ENCODE measurements at regions not wholly inside any gene's neighbourhood (a gene's known extent, or its start where the extent isn't known, plus 50 kb on each side); places are given as distances from the start of the nearest gene placed in this dataset.

GRCh38 chr17:13181683-13182082 is 163.9 kb upstream of the ELAC2 start:
- no peak for DNase-seq (ENCODE audit: low read depth, low spot score)
- Mint-ChIP-seq H3K9me3 (peaks cover 4% of the 10 kb centered on the region), H3K36me3 (ENCODE audit: low read depth) (peaks cover 6% of the 10 kb centered on the region), H3K27me3 (ENCODE audit: low read depth) (no peaks in the 10 kb centered on the region), H3K4me1 (peaks cover 2% of the 10 kb centered on the region), H3K4me3 (no peak overlapping the region), H3K27ac (ENCODE audit: unreplicated experiment) (no peak overlapping the region)
- TF ChIP-seq, protein P1, sequence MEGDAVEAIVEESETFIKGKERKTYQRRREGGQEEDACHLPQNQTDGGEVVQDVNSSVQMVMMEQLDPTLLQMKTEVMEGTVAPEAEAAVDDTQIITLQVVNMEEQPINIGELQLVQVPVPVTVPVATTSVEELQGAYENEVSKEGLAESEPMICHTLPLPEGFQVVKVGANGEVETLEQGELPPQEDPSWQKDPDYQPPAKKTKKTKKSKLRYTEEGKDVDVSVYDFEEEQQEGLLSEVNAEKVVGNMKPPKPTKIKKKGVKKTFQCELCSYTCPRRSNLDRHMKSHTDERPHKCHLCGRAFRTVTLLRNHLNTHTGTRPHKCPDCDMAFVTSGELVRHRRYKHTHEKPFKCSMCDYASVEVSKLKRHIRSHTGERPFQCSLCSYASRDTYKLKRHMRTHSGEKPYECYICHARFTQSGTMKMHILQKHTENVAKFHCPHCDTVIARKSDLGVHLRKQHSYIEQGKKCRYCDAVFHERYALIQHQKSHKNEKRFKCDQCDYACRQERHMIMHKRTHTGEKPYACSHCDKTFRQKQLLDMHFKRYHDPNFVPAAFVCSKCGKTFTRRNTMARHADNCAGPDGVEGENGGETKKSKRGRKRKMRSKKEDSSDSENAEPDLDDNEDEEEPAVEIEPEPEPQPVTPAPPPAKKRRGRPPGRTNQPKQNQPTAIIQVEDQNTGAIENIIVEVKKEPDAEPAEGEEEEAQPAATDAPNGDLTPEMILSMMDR (conservative IDR thresholded peaks at IDR 0.05) = no peak

GRCh38 chr17:13176436-13176835 is 158.6 kb upstream of the ELAC2 start:
- H3K36me3 Mint-ChIP-seq (ENCODE audit: low read depth) = peaks cover 27% of the 10 kb centered on the region
- H3K4me3 Mint-ChIP-seq = no peak overlapping the region
- peaks cover 6% of the 10 kb centered on the region for H3K4me1 Mint-ChIP-seq
- DNase-seq (ENCODE audit: low read depth, low spot score) = no peak
- H3K9me3 Mint-ChIP-seq = peaks cover 18% of the 10 kb centered on the region
- H3K27ac Mint-ChIP-seq (ENCODE audit: unreplicated experiment) = no peak overlapping the region
- TF ChIP-seq, protein P1 (conservative IDR thresholded peaks at IDR 0.05) = no peak
- H3K27me3 Mint-ChIP-seq (ENCODE audit: low read depth) = no peaks in the 10 kb centered on the region

GRCh38 chr17:13171790-13172189 is 154.0 kb upstream of the ELAC2 start:
- Mint-ChIP-seq H3K36me3 (ENCODE audit: low read depth) (peaks cover 32% of the 10 kb centered on the region), H3K9me3 (peaks cover 15% of the 10 kb centered on the region)
- TF ChIP-seq, protein P1 (conservative IDR thresholded peaks at IDR 0.05) = no peak

GRCh38 chr17:13162361-13162760 is 144.5 kb upstream of the ELAC2 start:
- H3K36me3 Mint-ChIP-seq (ENCODE audit: low read depth) = peaks cover 21% of the 10 kb centered on the region
- H3K4me3 Mint-ChIP-seq = no peak overlapping the region
- TF ChIP-seq, protein P1 (conservative IDR thresholded peaks at IDR 0.05) = no peak
- no peaks in the 10 kb centered on the region for H3K4me1 Mint-ChIP-seq
- DNase-seq (ENCODE audit: low read depth, low spot score) = no peak
- no peak overlapping the region for H3K27ac Mint-ChIP-seq (ENCODE audit: unreplicated experiment)
- no peaks in the 10 kb centered on the region for H3K27me3 Mint-ChIP-seq (ENCODE audit: low read depth)
- peaks cover 15% of the 10 kb centered on the region for H3K9me3 Mint-ChIP-seq

More at GRCh38 chr17:13171790-13172189, 154.0 kb upstream of the ELAC2 start:
- peaks cover 5% of the 10 kb centered on the region for H3K4me1 Mint-ChIP-seq
- H3K4me3 Mint-ChIP-seq = no peak overlapping the region
- no peaks in the 10 kb centered on the region for H3K27me3 Mint-ChIP-seq (ENCODE audit: low read depth)
- no peak for DNase-seq (ENCODE audit: low read depth, low spot score)
- H3K27ac Mint-ChIP-seq (ENCODE audit: unreplicated experiment) = no peak overlapping the region

DNA sequence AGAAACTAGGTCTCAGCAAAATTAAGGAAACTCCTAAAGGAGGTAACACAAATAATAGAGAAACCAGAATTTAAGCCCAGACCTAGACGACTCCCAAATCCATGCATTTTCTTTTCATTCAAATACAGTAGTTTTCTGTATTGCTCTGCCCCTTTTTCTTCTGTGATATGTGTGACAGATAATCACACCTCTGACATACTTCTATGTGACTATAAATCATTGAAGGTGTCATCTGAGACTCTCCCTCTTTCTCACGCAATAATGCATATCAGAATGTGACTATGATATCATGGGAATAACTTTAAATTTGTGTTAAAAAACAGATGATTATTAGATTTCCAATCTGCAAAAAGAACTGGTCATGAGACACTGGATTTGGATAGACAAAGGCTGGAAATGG is 143.0 kb upstream of the ELAC2 start:
- H3K27ac Mint-ChIP-seq (ENCODE audit: unreplicated experiment) = no peak overlapping the region
- H3K36me3 Mint-ChIP-seq (ENCODE audit: low read depth) = peaks cover 11% of the 10 kb centered on the region
- DNase-seq (ENCODE audit: low read depth, low spot score) = no peak
- peaks cover 8% of the 10 kb centered on the region for H3K9me3 Mint-ChIP-seq
- H3K27me3 Mint-ChIP-seq (ENCODE audit: low read depth) = no peaks in the 10 kb centered on the region
- no peak overlapping the region for H3K4me3 Mint-ChIP-seq
- H3K4me1 Mint-ChIP-seq = no peaks in the 10 kb centered on the region
- TF ChIP-seq, protein P1 (conservative IDR thresholded peaks at IDR 0.05) = no peak

GRCh38 chr17:13160296-13160695 is 142.5 kb upstream of the ELAC2 start:
- Mint-ChIP-seq H3K36me3 (ENCODE audit: low read depth) (peaks cover 11% of the 10 kb centered on the region), H3K9me3 (peaks cover 8% of the 10 kb centered on the region), H3K4me1 (peaks cover under 1% of the 10 kb centered on the region), H3K27ac (ENCODE audit: unreplicated experiment) (no peak overlapping the region), H3K4me3 (no peak overlapping the region), H3K27me3 (ENCODE audit: low read depth) (no peaks in the 10 kb centered on the region)
- DNase-seq (ENCODE audit: low read depth, low spot score) = no peak
- TF ChIP-seq, protein P1 (conservative IDR thresholded peaks at IDR 0.05) = no peak
